ENCODE measurements at regions not wholly inside any gene's neighbourhood (a gene's known extent, or its start where the extent isn't known, plus 50 kb on each side); places are given as distances from the start of the nearest gene placed in this dataset.

DNA sequence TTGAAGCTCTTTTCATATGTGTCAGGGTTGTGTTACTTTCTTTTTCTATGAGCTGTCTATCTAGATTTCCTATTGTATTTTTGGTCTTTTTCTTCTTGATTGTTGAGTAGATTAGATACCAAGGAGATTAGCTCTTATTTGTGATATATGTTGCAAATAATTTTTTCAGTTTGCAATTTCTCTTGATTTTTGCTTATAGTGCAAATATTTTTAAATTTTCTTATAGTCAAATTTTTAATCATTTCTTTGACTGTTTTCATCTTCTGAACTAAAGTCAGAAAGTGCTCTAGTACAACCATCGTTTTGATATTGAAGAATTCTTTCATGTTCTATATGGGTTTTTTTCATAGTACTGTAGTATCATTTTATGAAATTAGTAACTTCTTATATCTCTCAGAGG lies 193.7 kb downstream of the OSTF1 start:
- Histone ChIP-seq H3K27me3 (ENCODE audit: insufficient read depth, low read length) (no peaks in the 10 kb centered on the region), H3K4me2 (ENCODE audit: insufficient read depth, insufficient read length, low read length) (no peak overlapping the region), H3K23ac (ENCODE audit: insufficient read length, low read depth, low read length) (no peak overlapping the region), H3K27ac (ENCODE audit: insufficient read length, low read depth, low read length) (no peak overlapping the region), H4K91ac (ENCODE audit: insufficient read length, low read depth, low read length) (no peak overlapping the region), H3K9ac (ENCODE audit: extremely low read depth, insufficient read length, low read length) (no peak overlapping the region), H3K4me1 (ENCODE audit: insufficient read depth, low read length) (no peaks in the 10 kb centered on the region), H2BK120ac (ENCODE audit: low read depth, low read length, poor library complexity, severe bottlenecking) (no peak overlapping the region), H4K8ac (replicated peaks; ENCODE audit: insufficient read length, low read depth, low read length) (no peak overlapping the region), H2AFZ (ENCODE audit: low read length) (no peak overlapping the region), H3K18ac (ENCODE audit: insufficient read length, low read depth, low read length) (no peak overlapping the region), H3K56ac (ENCODE audit: insufficient read length, low read depth, low read length) (no peak overlapping the region), H3K4ac (ENCODE audit: low read depth, low read length) (no peak overlapping the region), H4K20me1 (ENCODE audit: control insufficient read depth, insufficient read depth, insufficient read length) (no peaks in the 10 kb centered on the region), H3K9me3 (ENCODE audit: control insufficient read depth, low read depth, low read length) (no peaks in the 10 kb centered on the region), H3K79me2 (ENCODE audit: insufficient read depth, low read length) (no peaks in the 10 kb centered on the region), H2AK5ac (ENCODE audit: insufficient read length, low read length) (no peak overlapping the region), H3T11ph (ENCODE audit: low read length) (no peak overlapping the region), H3K23me2 (ENCODE audit: insufficient read length, low read depth, low read length, poor library complexity, severe bottlenecking) (no peaks in the 10 kb centered on the region), H4K5ac (ENCODE audit: insufficient read length, low read depth, low read length) (no peak overlapping the region), H2BK12ac (ENCODE audit: insufficient read length, low read depth, low read length) (no peak overlapping the region), H2BK20ac (ENCODE audit: low read depth, low read length, poor library complexity, severe bottlenecking) (no peak overlapping the region), H3K14ac (ENCODE audit: insufficient read depth, low read length) (no peak overlapping the region), H2BK15ac (ENCODE audit: low read depth, low read length) (no peak overlapping the region), H2BK5ac (ENCODE audit: insufficient read length, low read length) (no peak overlapping the region), H3K79me1 (ENCODE audit: insufficient read depth, low read depth, low read length, poor library complexity, severe bottlenecking) (no peaks in the 10 kb centered on the region)
- Mint-ChIP-seq H3K4me1 (no peaks in the 10 kb centered on the region), H3K4me3 (no peak overlapping the region), H3K36me3 (ENCODE audit: insufficient read depth in 1 of 3, low read depth in 3 of 3) (peaks cover 0 to 20% (median 2%) of the 10 kb centered on the region in 3 experiments; a peak in 4 of 7 replicates), H3K27ac (no peak overlapping the region), H3K9me3 (peaks cover 23 to 39% of the 10 kb centered on the region in 2 experiments; a peak in 4 of 5 replicates), H3K27me3 (ENCODE audit: low read depth) (no peaks in the 10 kb centered on the region)
- TF ChIP-seq, protein P1, sequence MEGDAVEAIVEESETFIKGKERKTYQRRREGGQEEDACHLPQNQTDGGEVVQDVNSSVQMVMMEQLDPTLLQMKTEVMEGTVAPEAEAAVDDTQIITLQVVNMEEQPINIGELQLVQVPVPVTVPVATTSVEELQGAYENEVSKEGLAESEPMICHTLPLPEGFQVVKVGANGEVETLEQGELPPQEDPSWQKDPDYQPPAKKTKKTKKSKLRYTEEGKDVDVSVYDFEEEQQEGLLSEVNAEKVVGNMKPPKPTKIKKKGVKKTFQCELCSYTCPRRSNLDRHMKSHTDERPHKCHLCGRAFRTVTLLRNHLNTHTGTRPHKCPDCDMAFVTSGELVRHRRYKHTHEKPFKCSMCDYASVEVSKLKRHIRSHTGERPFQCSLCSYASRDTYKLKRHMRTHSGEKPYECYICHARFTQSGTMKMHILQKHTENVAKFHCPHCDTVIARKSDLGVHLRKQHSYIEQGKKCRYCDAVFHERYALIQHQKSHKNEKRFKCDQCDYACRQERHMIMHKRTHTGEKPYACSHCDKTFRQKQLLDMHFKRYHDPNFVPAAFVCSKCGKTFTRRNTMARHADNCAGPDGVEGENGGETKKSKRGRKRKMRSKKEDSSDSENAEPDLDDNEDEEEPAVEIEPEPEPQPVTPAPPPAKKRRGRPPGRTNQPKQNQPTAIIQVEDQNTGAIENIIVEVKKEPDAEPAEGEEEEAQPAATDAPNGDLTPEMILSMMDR (conservative IDR thresholded peaks at IDR 0.05) = no peak
- no peak for DNase-seq
- no CpG with 5 or more reads among the region's 1 CpG for WGBS (ENCODE audit: extremely low coverage, insufficient read length, low lambda C conversion rate)

All from H9 (cell line).